Stimulated activated CD4-positive, alpha-beta T cell treated with anti-CD3 and anti-CD28 coated beads, TNF-alpha, amount 100 ng/mL, for 48 hours (primary cell): ENCODE measurements at regions not wholly inside any gene's neighbourhood (a gene's known extent, or its start where the extent isn't known, plus 50 kb on each side); places are given as distances from the start of the nearest gene placed in this dataset.

Experiments used
- DNase-seq, 3 donors: peaks; one replicate each; pipeline ENCODE4 v3.0.0-alpha.2; 2020; ENCODE audit warnings: low read depth in 3 of 3

GRCh38 chr10:57880446-57881227 lies 387.1 kb downstream of the IPMK start:
- DNase-seq = no peak

GRCh38 chr10:57874810-57875209 lies 392.9 kb downstream of the IPMK start:
- DNase-seq = no peak

GRCh38 chr10:57867241-57867640 lies 400.5 kb downstream of the IPMK start:
- no peak for DNase-seq

- no peak for DNase-seq
Observed at GRCh38 chr10:57864765-57865680, 402.7 kb downstream of the IPMK start.

GRCh38 chr10:57849691-57850357 lies 417.9 kb downstream of the IPMK start:
- DNase-seq = no peak

GRCh38 chr10:57846307-57847065 lies 421.2 kb downstream of the IPMK start:
- no peak for DNase-seq

GRCh38 chr10:57844387-57844998 lies 423.2 kb downstream of the IPMK start:
- DNase-seq = no peak

GRCh38 chr10:57830877-57831560 lies 436.7 kb downstream of the IPMK start:
- no peak for DNase-seq

GRCh38 chr10:57825015-57825414 lies 442.7 kb downstream of the IPMK start:
- no peak for DNase-seq

- DNase-seq = no peak
Observed at GRCh38 chr10:57823398-57823797, 444.3 kb downstream of the IPMK start.

- DNase-seq = no peak
Observed at GRCh38 chr10:57822965-57823364, 444.7 kb downstream of the IPMK start.

- no peak for DNase-seq
Observed at GRCh38 chr10:57818522-57818921, 449.2 kb downstream of the IPMK start.

GRCh38 chr10:57817741-57818140 lies 450.0 kb downstream of the IPMK start:
- no peak for DNase-seq

- DNase-seq = no peak
Observed at GRCh38 chr10:57815949-57816348, 451.7 kb downstream of the IPMK start.

- no peak for DNase-seq
Observed at GRCh38 chr10:57809961-57810360, 457.7 kb downstream of the IPMK start.

GRCh38 chr10:57807906-57808305 lies 459.8 kb downstream of the IPMK start:
- DNase-seq = no peak

- DNase-seq = no peak
Observed at GRCh38 chr10:57806675-57807074, 461.0 kb downstream of the IPMK start.

GRCh38 chr10:57799625-57800024 lies 468.1 kb downstream of the IPMK start:
- DNase-seq = no peak

GRCh38 chr10:57798830-57799229 lies 468.9 kb downstream of the IPMK start:
- no peak for DNase-seq

GRCh38 chr10:57791546-57791945 lies 476.1 kb downstream of the IPMK start:
- DNase-seq = no peak

GRCh38 chr10:57790703-57791102 lies 477.0 kb downstream of the IPMK start:
- no peak for DNase-seq
